ENCODE measurements at regions not wholly inside any gene's neighbourhood (a gene's known extent, or its start where the extent isn't known, plus 50 kb on each side); places are given as distances from the start of the nearest gene placed in this dataset.
"Not testable (repeated sequence)": the region's sequence is repeated elsewhere in the genome, so short reads cannot be mapped to it uniquely, and the experiment has no call there.

- no peak overlapping the region for H3K4me3 ChIP-seq (ENCODE audit: extremely low read depth, insufficient read depth, low read length, poor library complexity, severe bottlenecking)
- H3K36me3 ChIP-seq (ENCODE audit: control insufficient read depth, insufficient read depth, low read length), result no peaks in the 10 kb centered on the region
- 96 to 98% methylated on average over 6 of the region's 6 CpGs for WGBS, 2 experiments (ENCODE audit: insufficient coverage in 2 of 2)
- peaks cover 7% of the 10 kb centered on the region for H3K4me1 ChIP-seq (ENCODE audit: control insufficient read depth, insufficient read depth, low read length, poor library complexity, severe bottlenecking)
- H3K27ac ChIP-seq (ENCODE audit: low read depth, low read length, severe bottlenecking), result no peak overlapping the region
- H3K9me3 ChIP-seq (ENCODE audit: control insufficient read depth, low read length), result no peaks in the 10 kb centered on the region
Measured at GRCh38 chr20:57987659-57988058, 240.8 kb downstream of the ANKRD60 start.

GRCh38 chr20:57986666-57987065 is 241.8 kb downstream of the ANKRD60 start:
- H3K4me1 ChIP-seq (ENCODE audit: control insufficient read depth, insufficient read depth, low read length, poor library complexity, severe bottlenecking), result peaks cover 5% of the 10 kb centered on the region
- WGBS, 2 experiments (ENCODE audit: insufficient coverage in 2 of 2), result 85 to 90% methylated on average over 6 of the region's 6 CpGs
- no peaks in the 10 kb centered on the region for H3K36me3 ChIP-seq (ENCODE audit: control insufficient read depth, insufficient read depth, low read length)
- H3K27ac ChIP-seq (ENCODE audit: low read depth, low read length, severe bottlenecking), result no peak overlapping the region
- H3K9me3 ChIP-seq (ENCODE audit: control insufficient read depth, low read length), result no peaks in the 10 kb centered on the region
- H3K4me3 ChIP-seq (ENCODE audit: extremely low read depth, insufficient read depth, low read length, poor library complexity, severe bottlenecking), result no peak overlapping the region

DNA sequence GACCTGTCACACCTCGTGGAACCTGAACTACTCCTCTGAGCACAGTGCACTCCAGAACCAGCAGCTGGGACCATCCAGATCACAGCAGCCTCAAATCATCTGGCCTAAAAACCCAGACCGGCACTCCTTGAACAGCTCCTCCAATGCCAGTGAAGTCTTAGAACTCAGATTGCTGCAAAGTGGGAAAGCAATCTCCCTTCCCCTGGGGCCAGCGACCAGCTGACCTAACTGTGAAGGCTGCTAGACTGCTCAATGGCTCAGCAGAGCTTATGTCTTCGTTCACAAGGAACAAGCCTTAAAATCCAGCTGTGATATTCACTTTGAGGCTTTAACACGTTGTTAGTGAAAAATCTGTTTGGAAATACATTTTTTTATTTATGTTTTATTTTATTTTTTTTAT is 243.2 kb downstream of the ANKRD60 start:
- H3K4me3 ChIP-seq (ENCODE audit: extremely low read depth, insufficient read depth, low read length, poor library complexity, severe bottlenecking), result no peak overlapping the region
- peaks cover 6% of the 10 kb centered on the region for H3K4me1 ChIP-seq (ENCODE audit: control insufficient read depth, insufficient read depth, low read length, poor library complexity, severe bottlenecking)
- H3K27ac ChIP-seq (ENCODE audit: low read depth, low read length, severe bottlenecking), result no peak overlapping the region
- WGBS, 2 experiments (ENCODE audit: insufficient coverage in 2 of 2), result 66 to 74% methylated on average over 4 of the region's 5 CpGs
- no peaks in the 10 kb centered on the region for H3K36me3 ChIP-seq (ENCODE audit: control insufficient read depth, insufficient read depth, low read length)
- H3K9me3 ChIP-seq (ENCODE audit: control insufficient read depth, low read length), result no peaks in the 10 kb centered on the region

DNA sequence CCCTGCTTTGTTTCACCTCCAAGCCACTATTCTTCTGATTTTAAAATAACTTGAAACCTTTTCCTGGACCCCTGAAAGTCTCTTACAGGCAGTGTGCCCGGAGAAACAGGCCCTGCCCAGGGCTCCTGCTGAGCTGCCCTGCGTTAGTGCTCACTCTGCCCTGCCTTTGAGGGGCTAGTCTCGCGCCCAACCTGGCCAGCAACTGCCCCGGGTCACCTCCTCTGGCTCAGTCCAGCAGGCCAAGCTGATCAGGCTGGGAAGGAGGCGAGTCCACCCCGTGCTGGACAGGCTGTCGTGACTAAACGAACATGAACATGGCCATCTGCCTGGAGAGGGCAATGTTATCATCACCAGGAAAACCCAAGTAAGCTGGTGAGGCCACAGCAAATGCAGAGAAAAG is 245.4 kb downstream of the ANKRD60 start:
- 86 to 87% methylated on average over 9 of the region's 9 CpGs for WGBS, 2 experiments (ENCODE audit: insufficient coverage in 2 of 2)
- no peaks in the 10 kb centered on the region for H3K9me3 ChIP-seq (ENCODE audit: control insufficient read depth, low read length)

DNA sequence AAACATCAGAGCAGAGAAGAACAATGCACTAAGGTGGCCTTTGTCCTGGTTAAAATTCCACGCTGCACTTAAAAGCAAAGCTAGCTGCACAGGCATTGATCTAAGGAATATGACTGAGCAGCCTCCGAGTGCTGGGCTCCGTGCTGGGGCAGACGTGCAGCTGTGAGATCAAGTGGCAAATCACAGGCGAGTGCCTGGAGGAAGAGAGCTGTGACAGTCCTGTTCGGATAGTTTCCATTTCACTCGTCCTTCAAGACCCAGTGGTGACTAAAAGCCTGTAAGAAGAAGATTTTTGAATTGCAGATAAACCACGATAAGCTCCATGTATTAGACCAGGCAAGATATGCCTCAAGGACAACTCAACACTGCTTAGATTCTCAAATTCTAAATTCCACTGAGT is 247.9 kb downstream of the ANKRD60 start:
- Histone ChIP-seq H3K4me1 (ENCODE audit: control insufficient read depth, insufficient read depth, low read length, poor library complexity, severe bottlenecking) (peaks cover 8% of the 10 kb centered on the region), H3K27ac (ENCODE audit: low read depth, low read length, severe bottlenecking) (no peak overlapping the region), H3K36me3 (ENCODE audit: control insufficient read depth, insufficient read depth, low read length) (no peaks in the 10 kb centered on the region), H3K4me3 (ENCODE audit: extremely low read depth, insufficient read depth, low read length, poor library complexity, severe bottlenecking) (no peak overlapping the region), H3K9me3 (ENCODE audit: control insufficient read depth, low read length) (no peaks in the 10 kb centered on the region)
- WGBS, 2 experiments (ENCODE audit: insufficient coverage in 2 of 2), result 44 to 47% methylated on average over 6 to 7 of the region's 8 CpGs

More for the DNA sequence above, 245.4 kb downstream of the ANKRD60 start:
- Histone ChIP-seq H3K27ac (ENCODE audit: low read depth, low read length, severe bottlenecking) (no peak overlapping the region), H3K4me1 (ENCODE audit: control insufficient read depth, insufficient read depth, low read length, poor library complexity, severe bottlenecking) (peaks cover 8% of the 10 kb centered on the region), H3K36me3 (ENCODE audit: control insufficient read depth, insufficient read depth, low read length) (no peaks in the 10 kb centered on the region), H3K4me3 (ENCODE audit: extremely low read depth, insufficient read depth, low read length, poor library complexity, severe bottlenecking) (no peak overlapping the region)

DNA sequence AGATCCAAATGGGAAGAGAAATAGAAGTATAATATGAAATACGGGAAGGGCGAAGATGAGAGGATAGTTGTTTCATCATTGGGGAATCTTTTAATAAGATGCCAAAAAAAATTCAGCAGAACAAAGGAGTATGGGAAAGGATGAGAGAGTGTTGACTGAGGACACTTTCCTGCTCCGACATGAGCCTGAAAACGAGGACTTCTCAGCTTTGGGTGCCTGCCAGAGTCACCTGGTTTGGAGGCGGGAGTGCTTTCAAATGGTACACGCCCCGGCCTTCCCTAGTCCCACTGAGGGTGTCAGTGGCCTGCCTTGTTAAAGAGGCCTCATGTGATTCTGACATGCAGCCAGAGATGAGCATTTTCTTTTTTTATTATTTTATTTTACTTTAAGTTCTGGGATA is 250.9 kb downstream of the ANKRD60 start:
- Histone ChIP-seq H3K4me3 (ENCODE audit: extremely low read depth, insufficient read depth, low read length, poor library complexity, severe bottlenecking) (no peak overlapping the region), H3K4me1 (ENCODE audit: control insufficient read depth, insufficient read depth, low read length, poor library complexity, severe bottlenecking) (peaks cover 8% of the 10 kb centered on the region), H3K9me3 (ENCODE audit: control insufficient read depth, low read length) (no peaks in the 10 kb centered on the region), H3K36me3 (ENCODE audit: control insufficient read depth, insufficient read depth, low read length) (no peaks in the 10 kb centered on the region), H3K27ac (ENCODE audit: low read depth, low read length, severe bottlenecking) (no peak overlapping the region)
- WGBS, 2 experiments (ENCODE audit: insufficient coverage in 2 of 2), result 79 to 91% methylated on average over 7 of the region's 7 CpGs

GRCh38 chr20:57977141-57977540 is 251.3 kb downstream of the ANKRD60 start:
- no peaks in the 10 kb centered on the region for H3K9me3 ChIP-seq (ENCODE audit: control insufficient read depth, low read length)
- peaks cover 8% of the 10 kb centered on the region for H3K4me1 ChIP-seq (ENCODE audit: control insufficient read depth, insufficient read depth, low read length, poor library complexity, severe bottlenecking)
- WGBS, 2 experiments (ENCODE audit: insufficient coverage in 2 of 2), result 83 to 100% methylated on average over 4 to 5 of the region's 10 CpGs
- H3K36me3 ChIP-seq (ENCODE audit: control insufficient read depth, insufficient read depth, low read length), result no peaks in the 10 kb centered on the region
- H3K27ac ChIP-seq (ENCODE audit: low read depth, low read length, severe bottlenecking), result no peak overlapping the region
- no peak overlapping the region for H3K4me3 ChIP-seq (ENCODE audit: extremely low read depth, insufficient read depth, low read length, poor library complexity, severe bottlenecking)

GRCh38 chr20:57974863-57975262 is 253.6 kb downstream of the ANKRD60 start:
- H3K4me3 ChIP-seq (ENCODE audit: extremely low read depth, insufficient read depth, low read length, poor library complexity, severe bottlenecking), result no peak overlapping the region
- WGBS, 2 experiments (ENCODE audit: insufficient coverage in 2 of 2), result 86 to 87% methylated on average over 2 to 3 of the region's 3 CpGs
- H3K36me3 ChIP-seq (ENCODE audit: control insufficient read depth, insufficient read depth, low read length), result no peaks in the 10 kb centered on the region
- H3K9me3 ChIP-seq (ENCODE audit: control insufficient read depth, low read length), result no peaks in the 10 kb centered on the region
- H3K27ac ChIP-seq (ENCODE audit: low read depth, low read length, severe bottlenecking), result no peak overlapping the region
- peaks cover 2% of the 10 kb centered on the region for H3K4me1 ChIP-seq (ENCODE audit: control insufficient read depth, insufficient read depth, low read length, poor library complexity, severe bottlenecking)

GRCh38 chr20:57973886-57974285 is 254.6 kb downstream of the ANKRD60 start:
- Histone ChIP-seq H3K4me1 (ENCODE audit: control insufficient read depth, insufficient read depth, low read length, poor library complexity, severe bottlenecking) (peaks cover 2% of the 10 kb centered on the region), H3K36me3 (ENCODE audit: control insufficient read depth, insufficient read depth, low read length) (no peaks in the 10 kb centered on the region), H3K9me3 (ENCODE audit: control insufficient read depth, low read length) (no peaks in the 10 kb centered on the region), H3K27ac (ENCODE audit: low read depth, low read length, severe bottlenecking) (no peak overlapping the region), H3K4me3 (ENCODE audit: extremely low read depth, insufficient read depth, low read length, poor library complexity, severe bottlenecking) (no peak overlapping the region)
- 88 to 100% methylated on average over 3 of the region's 3 CpGs for WGBS, 2 experiments (ENCODE audit: insufficient coverage in 2 of 2)

GRCh38 chr20:57971583-57971982 is 256.9 kb downstream of the ANKRD60 start:
- WGBS, 2 experiments (ENCODE audit: insufficient coverage in 2 of 2), result no CpG with 5 or more reads among the region's 1 CpG
- H3K27ac ChIP-seq (ENCODE audit: low read depth, low read length, severe bottlenecking); H3K36me3 ChIP-seq (ENCODE audit: control insufficient read depth, insufficient read depth, low read length); H3K9me3 ChIP-seq (ENCODE audit: control insufficient read depth, low read length); H3K4me1 ChIP-seq (ENCODE audit: control insufficient read depth, insufficient read depth, low read length, poor library complexity, severe bottlenecking); H3K4me3 ChIP-seq (ENCODE audit: extremely low read depth, insufficient read depth, low read length, poor library complexity, severe bottlenecking): not testable (repeated sequence)

DNA sequence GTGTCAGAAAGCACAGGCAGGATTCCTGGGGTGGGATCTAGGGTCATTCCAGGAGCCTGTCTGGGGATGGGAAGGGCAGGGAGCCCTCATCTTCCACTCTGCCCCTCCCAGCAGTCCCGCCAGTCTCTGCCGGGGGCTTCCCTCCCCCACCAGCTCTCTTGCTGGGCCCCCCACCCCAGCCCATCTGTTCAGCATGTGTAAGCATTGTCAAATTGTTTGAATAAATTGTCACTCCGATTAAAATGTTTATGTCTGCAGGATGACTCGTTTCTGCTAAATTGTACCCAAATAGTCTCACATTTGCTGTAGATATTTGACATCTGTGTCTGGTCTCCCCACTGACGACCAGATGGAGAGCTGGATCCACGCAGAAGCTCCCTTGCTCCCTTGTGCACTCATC is 257.6 kb downstream of the ANKRD60 start:
- peaks cover 2% of the 10 kb centered on the region for H3K4me1 ChIP-seq (ENCODE audit: control insufficient read depth, insufficient read depth, low read length, poor library complexity, severe bottlenecking)
- H3K36me3 ChIP-seq (ENCODE audit: control insufficient read depth, insufficient read depth, low read length), result no peaks in the 10 kb centered on the region
- H3K27ac ChIP-seq (ENCODE audit: low read depth, low read length, severe bottlenecking), result no peak overlapping the region
- no peaks in the 10 kb centered on the region for H3K9me3 ChIP-seq (ENCODE audit: control insufficient read depth, low read length)
- 74% methylated on average over 4 of the region's 6 CpGs; no CpG with 5 or more reads in 1 of the 2 experiments for WGBS, 2 experiments (ENCODE audit: insufficient coverage in 2 of 2)
- no peak overlapping the region for H3K4me3 ChIP-seq (ENCODE audit: extremely low read depth, insufficient read depth, low read length, poor library complexity, severe bottlenecking)
